K562 (cell line): ENCODE measurements at regions not wholly inside any gene's neighbourhood (a gene's known extent, or its start where the extent isn't known, plus 50 kb on each side); places are given as distances from the start of the nearest gene placed in this dataset.

ENCODE experiments used
- BRD9 ChIP-seq: fragments of 450-650 bp; IDR thresholded peaks from 2 replicates; pipeline ENCODE4 v1.6.1; 2018; ENCODE audit warnings: low read depth; ENCODE audit not compliant: partially characterized antibody
- CREB3 ChIP-seq: fragments of 450-650 bp; conservative IDR thresholded peaks from 2 replicates; pipeline ENCODE4 v1.6.1; 2016; ENCODE audit warnings: missing genetic modification characterization, low read depth, mild to moderate bottlenecking, missing compliant biosample characterization, moderate library complexity
- CXXC5 ChIP-seq: fragments of 250-450 bp; sonication (Bioruptor Pico); IDR thresholded peaks from 2 replicates; pipeline ENCODE4 v1.8.0; 2022; ENCODE audit warnings: inconsistent platforms, mild to moderate bottlenecking, moderate library complexity
- E2F1 ChIP-seq: sonication (generic); formaldehyde crosslinking; IDR thresholded peaks from 2 replicates; pipeline ENCODE4 v1.8.1; 2023; ENCODE audit warnings: mild to moderate bottlenecking, missing genetic modification reagents, moderate library complexity
- ELF4 ChIP-seq: fragments of 450-650 bp; formaldehyde crosslinking; IDR thresholded peaks from 2 replicates; pipeline ENCODE4 v1.4.0; 2022; ENCODE audit warnings: missing genetic modification characterization
- MAZ ChIP-seq, 2 experiments: fragments of 450-650 bp in 1 of 2; sonication (generic) in 1 of 2; formaldehyde crosslinking; IDR thresholded peaks in 1 of 2; conservative IDR thresholded peaks in 1 of 2; 2 replicates each; pipeline versions ENCODE4 v1.4.0 to v1.5.0; 2020; ENCODE audit warnings: mild to moderate bottlenecking in 1 of 2, missing genetic modification reagents in 1 of 2
- MCM2 ChIP-seq: fragments of 450-650 bp; IDR thresholded peaks from 2 replicates; pipeline ENCODE4 v1.6.1; 2017; ENCODE audit warnings: low read depth, mild to moderate bottlenecking
- NFIC ChIP-seq: fragments of 450-650 bp; IDR thresholded peaks from 2 replicates; pipeline ENCODE4 v1.6.1; 2017; ENCODE audit warnings: mild to moderate bottlenecking, inconsistent platforms
- NFRKB ChIP-seq: fragments of 450-650 bp; IDR thresholded peaks from 2 replicates; pipeline ENCODE4 v1.6.1; 2016; ENCODE audit warnings: low read depth
- PBX2 ChIP-seq, 2 experiments: IDR thresholded peaks in 1 of 2; conservative IDR thresholded peaks in 1 of 2; 2 replicates each; pipeline ENCODE4 v1.6.1; 2016; ENCODE audit warnings: low read depth in 2 of 2, mild to moderate bottlenecking in 1 of 2, missing compliant biosample characterization in 1 of 2, missing genetic modification characterization in 1 of 2, moderate library complexity in 1 of 2
- POU5F1 ChIP-seq: fragments of 150-350 bp; IDR thresholded peaks from 2 replicates; pipeline ENCODE4 v1.6.1; 2014; ENCODE audit warnings: borderline replicate concordance, low read length, low read depth, mild to moderate bottlenecking; ENCODE audit not compliant: partially characterized antibody
- ZNF384 ChIP-seq: IDR thresholded peaks from 2 replicates; pipeline ENCODE4 v1.6.1; 2012; ENCODE audit warnings: low read depth, low read length, improper control_type of control experiment
- ZNF512 ChIP-seq: IDR thresholded peaks from 2 replicates; pipeline ENCODE4 v1.6.1; 2016; ENCODE audit warnings: missing genetic modification characterization, missing compliant biosample characterization
- ZNF592 ChIP-seq: fragments of 450-650 bp; IDR thresholded peaks from 2 replicates; pipeline ENCODE4 v1.6.1; 2017; ENCODE audit warnings: antibody characterized with exemption, mild to moderate bottlenecking

- 0 out of 2 replicates have a peak, but pooled peaks have one; percentile 24 for TF ChIP-seq CXXC5 (CRISPR knock-in tag)
- no peak for TF ChIP-seq BRD9
- TF ChIP-seq PBX2 (CRISPR knock-in tag; IDR thresholded peaks at IDR 0.05; ENCODE audit: low read depth): no peak
- TF ChIP-seq PBX2 (tag; conservative IDR thresholded peaks at IDR 0.05; ENCODE audit: low read depth): peak; percentile 64
- TF ChIP-seq MAZ (CRISPR knock-in tag; conservative IDR thresholded peaks at IDR 0.05 in 1 of 2, IDR thresholded peaks at IDR 0.05 in 1 of 2): 0 out of 4 replicates have a peak, but pooled peaks of 1 of the 2 experiments have one; percentile 11
- peak; percentile 61 for TF ChIP-seq ZNF512 (tag)
- TF ChIP-seq ELF4 (CRISPR knock-in tag): peak; percentile 18; the same call in 1 of the 2 replicates
- TF ChIP-seq NFRKB: peak; percentile 41; the same call in 1 of the 2 replicates
- no peak for TF ChIP-seq MCM2
- peak; percentile 56; the same call in 1 of the 2 replicates for TF ChIP-seq ZNF384
- no peak for TF ChIP-seq POU5F1
- 0 out of 2 replicates have a peak, but pooled peaks have one; percentile 18 for TF ChIP-seq NFIC
- TF ChIP-seq E2F1 (CRISPR knock-in tag): no peak
- TF ChIP-seq ZNF592: 0 out of 2 replicates have a peak, but pooled peaks have one; percentile 7
- TF ChIP-seq CREB3: 0 out of 2 replicates have a peak, but pooled peaks have one; percentile 16
Observed at GRCh38 chr6:14720411-14721102, 525.3 kb upstream of the JARID2 start (continued).
